GM19463 (cell line): ENCODE measurements at regions not wholly inside any gene's neighbourhood (a gene's known extent, or its start where the extent isn't known, plus 50 kb on each side); places are given as distances from the start of the nearest gene placed in this dataset.

Experiments
- ATAC-seq: cut with Tn5 transposase; IDR thresholded peaks from one replicate; pipeline ENCODE4 v1.9.1; 2021; ENCODE audit warnings: mild to moderate bottlenecking, moderate library complexity; ENCODE audit not compliant: unreplicated experiment

- no peak for ATAC-seq
Measured at GRCh38 chr17:5784791-5785190, 200.5 kb upstream of the NLRP1 start.

DNA sequence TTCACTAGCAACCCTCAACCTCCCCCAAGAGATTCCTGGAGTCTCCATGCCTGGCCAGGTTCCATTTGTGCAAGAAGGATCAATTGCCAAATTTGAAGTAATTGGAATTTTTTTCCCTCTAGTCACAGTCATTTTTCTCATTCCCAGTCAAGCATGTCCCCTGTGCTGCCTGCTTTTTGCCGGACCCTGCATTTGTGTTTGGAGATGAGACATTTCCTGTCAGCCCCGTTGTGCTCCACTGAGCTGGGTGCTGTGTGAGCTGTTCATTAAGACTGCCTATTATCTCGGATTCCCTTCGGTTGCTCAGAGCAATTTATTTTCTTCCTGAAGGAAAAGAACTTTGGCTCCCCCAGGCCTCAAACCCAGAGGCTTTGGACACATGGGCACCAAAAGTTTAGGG is 201.0 kb upstream of the NLRP1 start:
- peak; percentile 43 for ATAC-seq

DNA sequence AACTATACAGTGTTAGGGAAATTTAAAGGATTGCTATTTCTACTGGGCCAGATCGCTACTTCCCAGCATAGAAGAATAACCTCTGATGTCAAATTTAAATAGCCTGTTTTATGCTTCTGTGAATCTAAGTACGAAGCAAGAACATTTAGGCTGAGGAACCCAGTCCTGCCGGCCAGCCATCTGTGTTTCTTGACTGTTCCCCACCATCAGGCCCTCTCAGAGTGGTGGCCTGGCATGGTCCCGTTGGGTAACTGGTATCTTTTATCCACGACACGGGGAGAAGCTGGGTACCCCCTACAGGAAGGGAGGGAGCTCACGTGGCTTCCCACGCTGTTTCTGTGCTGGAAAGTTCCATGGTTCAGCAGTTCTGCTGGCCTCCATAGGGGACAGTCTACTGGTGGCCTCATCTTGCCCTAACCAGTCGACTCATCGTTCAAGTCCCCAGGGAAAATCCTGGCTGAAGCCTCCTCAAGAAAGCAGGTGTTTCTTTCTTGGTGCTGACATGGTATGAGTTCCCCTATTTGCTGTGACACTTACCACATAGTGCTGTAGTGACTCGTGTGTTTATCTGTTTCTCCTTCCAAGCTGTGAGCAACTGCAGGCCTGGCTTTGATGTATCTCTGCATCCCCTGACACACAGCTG is 201.7 kb upstream of the NLRP1 start:
- peak; percentile 76 for ATAC-seq

DNA sequence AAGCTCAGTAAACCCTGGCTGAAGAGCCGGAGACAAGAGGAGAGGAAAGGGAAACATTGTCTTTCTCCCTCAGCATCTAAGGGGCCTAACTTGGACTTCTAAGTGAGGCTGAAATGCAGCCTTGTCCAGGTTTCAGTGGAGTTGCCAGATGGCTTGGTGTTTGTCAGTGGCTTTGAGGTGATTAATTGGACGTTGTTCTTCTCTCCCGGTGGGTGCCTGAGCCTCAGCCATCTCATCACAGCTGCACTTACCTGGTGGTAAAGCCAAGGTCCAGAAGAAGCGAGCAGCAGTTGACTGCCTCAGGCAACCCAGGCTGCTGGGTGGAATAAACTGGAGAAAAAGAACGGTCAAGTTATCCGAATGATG is 202.2 kb upstream of the NLRP1 start:
- ATAC-seq: no peak

- no peak for ATAC-seq
Measured at GRCh38 chr17:5788266-5788900, 204.1 kb upstream of the NLRP1 start.

GRCh38 chr17:5789528-5789927 is 205.2 kb upstream of the NLRP1 start:
- ATAC-seq: no peak

GRCh38 chr17:5793157-5793556 is 208.8 kb upstream of the NLRP1 start:
- no peak for ATAC-seq

DNA sequence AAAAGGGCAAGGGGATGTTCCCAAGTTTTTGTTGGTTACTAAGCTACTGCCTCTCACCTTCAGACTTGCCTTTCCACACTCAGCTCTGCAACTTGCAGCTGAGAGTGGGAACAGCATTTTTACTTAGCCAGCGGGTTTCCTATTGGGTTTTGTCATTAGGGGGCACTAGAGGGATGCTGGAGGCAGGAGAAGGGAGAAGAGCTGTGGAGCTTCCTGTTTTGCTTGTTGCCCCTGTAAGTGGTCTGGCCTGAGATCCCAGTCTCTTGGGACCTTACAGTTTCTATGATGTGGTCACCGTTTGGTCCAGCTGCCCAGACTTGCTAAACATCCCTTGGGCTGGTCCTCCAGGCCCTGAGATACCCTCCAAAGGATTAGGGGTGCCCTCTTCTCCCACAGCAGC is 209.6 kb upstream of the NLRP1 start:
- ATAC-seq: no peak

GRCh38 chr17:5794385-5794784 is 210.1 kb upstream of the NLRP1 start:
- ATAC-seq: no peak

DNA sequence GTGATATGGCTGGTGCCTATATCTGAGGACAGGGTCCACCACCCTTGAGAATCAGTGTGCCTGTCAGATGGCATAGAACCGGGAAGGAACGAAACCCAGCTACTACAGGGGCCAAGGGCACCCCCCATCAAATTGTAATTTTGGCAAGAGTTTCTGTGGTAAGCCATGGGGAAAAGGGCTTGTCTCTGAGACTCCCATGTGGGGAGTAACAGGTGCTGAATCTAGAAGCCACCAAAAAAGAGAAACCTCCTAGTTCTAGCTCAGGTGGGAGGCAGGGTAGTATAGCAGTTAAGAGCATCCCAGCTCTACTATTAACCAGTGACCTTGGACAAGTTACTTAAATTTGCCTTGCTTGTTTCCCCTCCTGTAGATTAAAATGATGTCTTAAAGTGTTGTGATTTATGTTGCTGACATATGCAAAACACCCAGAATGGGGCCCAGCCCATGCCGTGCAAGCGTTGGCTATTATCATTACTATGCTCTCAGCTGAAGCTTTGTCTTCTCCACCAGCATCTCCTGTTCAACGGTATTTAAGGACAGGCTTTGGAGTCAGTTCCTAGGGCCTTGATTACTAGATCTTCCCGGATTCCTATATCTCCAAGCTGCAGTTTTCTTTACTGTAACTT is 210.7 kb upstream of the NLRP1 start:
- no peak for ATAC-seq

DNA sequence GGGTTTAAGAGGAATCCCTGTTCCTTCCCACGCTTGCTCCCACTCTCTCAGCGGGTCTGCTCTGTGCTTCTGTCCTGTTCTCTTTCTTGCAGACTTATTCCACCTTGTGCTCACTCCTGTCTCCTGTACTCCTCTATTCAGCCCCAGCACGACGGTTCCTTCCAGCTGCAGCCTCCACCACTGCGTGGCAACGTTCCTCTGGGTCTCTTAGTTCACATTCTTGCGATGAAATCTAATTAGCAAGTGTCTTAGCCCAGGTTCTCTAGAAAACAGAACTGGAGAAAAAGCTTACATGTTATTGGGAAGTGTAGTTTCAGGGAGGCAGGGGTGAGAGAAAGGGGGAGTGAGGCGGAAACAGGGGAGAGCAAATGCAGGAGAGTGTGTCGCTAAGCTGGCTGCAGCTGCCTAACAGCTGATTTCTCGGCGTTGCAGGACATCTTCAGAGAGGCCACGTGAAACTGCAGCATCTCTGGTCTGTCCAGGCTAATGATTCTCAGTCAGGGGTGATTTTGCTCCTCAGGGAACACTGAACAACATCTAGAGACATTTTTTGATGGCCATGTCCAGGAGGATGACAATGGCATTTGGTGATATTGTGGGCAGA is 213.2 kb upstream of the NLRP1 start:
- no peak for ATAC-seq

DNA sequence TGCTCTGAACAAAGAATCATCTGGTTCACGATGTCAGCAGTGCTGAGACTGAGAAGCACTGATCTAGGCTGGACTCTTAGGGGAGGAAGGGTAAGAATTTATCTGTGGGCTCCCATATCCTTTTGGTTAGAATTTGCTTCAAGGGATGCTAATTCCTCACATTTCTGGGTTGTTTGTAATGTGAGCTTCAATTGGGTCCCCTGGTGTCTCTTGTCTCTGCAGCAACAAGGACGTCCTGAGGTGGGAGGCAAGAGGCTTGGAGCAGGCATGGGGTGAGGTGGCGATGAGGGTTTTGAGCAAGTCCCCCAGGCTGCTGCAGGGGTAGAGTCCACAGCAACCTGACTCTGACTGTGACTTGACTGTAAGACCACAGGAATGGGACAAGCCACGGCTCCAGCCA is 213.8 kb upstream of the NLRP1 start:
- no peak for ATAC-seq

DNA sequence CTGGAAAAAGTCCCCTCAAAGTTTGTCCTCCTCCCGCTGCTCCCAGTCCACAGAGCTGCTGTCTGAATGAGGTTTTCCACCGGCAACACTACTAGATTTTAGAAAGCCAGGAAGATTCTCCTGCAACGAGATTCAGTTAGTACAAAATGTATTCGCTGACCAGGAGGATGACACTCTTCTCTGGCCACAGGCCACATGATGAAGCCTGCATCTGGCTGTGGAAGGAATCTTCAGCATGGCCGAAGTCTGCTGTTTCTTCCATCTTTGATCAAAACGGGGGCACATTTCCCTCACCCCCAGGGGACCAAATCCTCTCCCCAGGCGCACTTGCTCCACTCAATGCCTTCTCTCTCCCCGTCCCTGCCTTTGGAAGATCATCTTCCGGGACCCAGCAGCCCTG is 215.8 kb upstream of the NLRP1 start:
- no peak for ATAC-seq

DNA sequence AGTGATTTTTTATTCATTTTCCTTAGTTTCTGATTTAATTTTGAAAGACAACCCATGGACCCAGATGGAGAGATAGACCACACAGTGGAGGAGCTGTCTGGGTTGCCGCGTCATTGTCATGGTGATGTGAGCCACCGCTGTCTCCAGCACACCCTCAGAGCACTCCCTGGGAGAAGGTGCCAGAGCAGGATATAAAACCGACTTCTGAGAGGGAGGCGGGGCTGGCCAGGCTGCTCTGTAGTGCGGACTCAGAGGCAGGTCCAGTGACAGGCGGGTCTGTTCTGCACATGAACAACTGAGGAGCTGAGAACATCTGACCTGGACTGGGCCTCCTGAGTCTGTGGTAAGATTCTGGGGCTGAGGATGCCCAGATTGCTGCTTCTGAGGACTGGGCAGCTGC is 216.3 kb upstream of the NLRP1 start:
- ATAC-seq: no peak

DNA sequence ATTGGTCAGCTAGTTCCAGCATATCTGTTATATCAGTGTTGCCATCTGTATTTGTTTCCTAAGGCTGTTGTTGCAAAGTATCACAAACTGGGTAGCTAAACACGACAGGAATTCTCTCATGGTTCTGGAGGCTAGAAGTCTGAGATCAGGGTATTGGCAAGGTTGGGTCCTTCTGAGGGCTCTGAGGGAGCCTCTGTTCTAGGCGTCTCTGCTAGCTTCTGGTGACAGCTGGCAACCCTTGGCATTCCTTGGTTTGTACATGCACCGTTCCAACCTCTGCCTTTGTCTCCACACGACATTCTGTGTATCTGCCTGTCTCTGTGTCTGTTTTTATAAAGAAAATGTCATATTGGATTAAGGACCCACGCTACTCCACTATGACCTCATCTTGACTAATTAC is 219.9 kb upstream of the NLRP1 start:
- ATAC-seq: no peak

- ATAC-seq: no peak
Measured at GRCh38 chr17:5809056-5809455, 224.7 kb upstream of the NLRP1 start.

DNA sequence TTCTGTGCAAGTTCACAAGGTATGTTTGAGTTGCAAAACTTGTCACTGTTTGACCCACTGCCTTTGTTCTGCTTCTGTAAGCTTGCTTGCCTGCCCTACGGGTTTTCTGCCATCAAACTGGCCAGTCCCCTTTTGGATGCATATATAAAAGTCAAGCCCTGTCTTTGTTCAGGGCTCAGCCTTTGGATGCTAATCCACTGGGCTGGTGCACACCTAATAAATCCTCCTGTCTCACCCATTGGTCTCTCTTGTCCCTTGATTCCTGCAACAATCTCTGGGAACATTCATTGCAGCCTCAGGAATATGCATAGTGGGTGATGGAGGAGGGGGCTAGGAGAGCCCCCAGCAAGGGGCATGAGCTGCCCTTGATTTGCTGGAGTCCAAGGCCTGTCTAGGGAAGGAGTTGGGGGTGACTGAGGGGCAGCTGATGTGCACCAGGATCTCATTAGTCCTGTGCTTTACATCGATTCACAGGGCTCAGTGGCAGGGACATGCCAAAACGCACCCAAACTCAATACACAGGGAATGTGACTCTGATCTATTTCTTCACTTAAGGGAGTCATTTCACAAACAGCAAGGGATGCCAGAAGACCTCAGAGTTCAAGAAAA is 225.4 kb upstream of the NLRP1 start:
- ATAC-seq: no peak

DNA sequence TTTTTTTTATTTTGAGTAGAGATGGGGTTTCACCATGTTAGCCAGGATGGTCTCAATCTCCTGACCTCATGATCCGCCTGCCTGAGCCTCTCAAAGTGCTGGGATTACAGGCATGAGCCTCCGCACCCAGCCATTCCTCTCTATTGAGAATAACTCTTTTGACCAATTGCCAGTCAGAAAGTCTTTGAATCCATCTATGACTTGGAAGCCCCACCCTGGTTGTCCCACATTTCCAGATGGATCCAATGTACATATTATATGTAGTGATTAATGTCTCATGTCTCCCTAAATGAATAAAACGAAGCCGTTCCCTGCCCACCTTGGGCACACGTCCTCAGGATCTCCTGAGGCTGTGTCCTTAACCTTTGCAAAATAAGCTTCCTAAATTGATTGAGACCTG is 228.3 kb upstream of the NLRP1 start:
- ATAC-seq: no peak

GRCh38 chr17:5813357-5813756 is 229.0 kb upstream of the NLRP1 start:
- ATAC-seq: no peak

DNA sequence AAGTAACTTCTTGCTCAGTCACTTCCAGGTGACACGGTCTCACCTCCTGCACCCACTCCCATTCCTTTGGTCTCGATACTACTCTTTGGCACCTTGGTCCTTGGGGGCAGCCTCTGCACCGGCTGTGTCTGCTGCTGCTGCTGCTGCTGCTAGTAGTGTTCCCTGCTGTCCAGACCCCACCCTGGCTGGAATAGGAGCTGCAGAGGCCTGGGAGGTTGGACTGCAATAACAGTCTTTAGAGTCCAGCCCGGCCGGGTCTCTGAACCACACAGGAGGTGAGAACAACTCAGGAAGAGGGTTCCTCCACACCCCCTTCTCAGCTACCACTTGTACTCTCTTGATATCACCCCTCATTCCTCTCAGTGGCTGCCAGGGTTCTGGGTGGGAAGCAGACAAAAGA is 231.1 kb upstream of the NLRP1 start:
- no peak for ATAC-seq

- no peak for ATAC-seq
Measured at GRCh38 chr17:5816491-5817070, 232.3 kb upstream of the NLRP1 start.
